Tibial nerve (tissue), 4 donors: ENCODE measurements at regions not wholly inside any gene's neighbourhood (a gene's known extent, or its start where the extent isn't known, plus 50 kb on each side); places are given as distances from the start of the nearest gene placed in this dataset.
"Not testable (repeated sequence)": the region's sequence is repeated elsewhere in the genome, so short reads cannot be mapped to it uniquely, and the experiment has no call there.

ENCODE experiments used
- DNase-seq, 2 donors: peaks; one replicate each; pipeline ENCODE4 v3.0.0-alpha.2; 2019; ENCODE audit warnings: low spot score in 2 of 2
- H3K27ac ChIP-seq, 4 donors: fragments of 200-600 bp; sonication (generic) in 3 of 4; one replicate each; pipeline ENCODE4 v1.5.1; 2017 to 2019; ENCODE audit warnings: mild to moderate bottlenecking in 1 of 4
- H3K27me3 ChIP-seq, 2 donors: fragments of 200-600 bp; sonication (generic) in 1 of 2; one replicate each; pipeline versions ENCODE4 v1.5.1 to v1.6.0; 2017 to 2019
- H3K36me3 ChIP-seq, 3 donors: fragments of 200-600 bp; sonication (generic); one replicate each; pipeline ENCODE4 v1.5.1; 2018 to 2019
- H3K4me1 ChIP-seq, 4 donors: fragments of 200-600 bp; sonication (generic) in 3 of 4; one replicate each; pipeline ENCODE4 v1.5.1; 2017 to 2019
- H3K4me3 ChIP-seq, 4 donors: fragments of 200-600 bp; sonication (generic) in 3 of 4; one replicate each; pipeline ENCODE4 v1.5.1; 2017 to 2019; ENCODE audit warnings: mild to moderate bottlenecking in 1 of 4, moderate library complexity in 1 of 4
- H3K9me3 ChIP-seq, 4 donors: fragments of 200-600 bp; sonication (generic) in 3 of 4; one replicate each; pipeline ENCODE4 v1.5.1; 2017 to 2019
- EP300 ChIP-seq, 2 donors: sonication (generic); formaldehyde crosslinking; IDR thresholded peaks; one replicate each; pipeline ENCODE4 v1.6.1; 2017; ENCODE audit warnings: antibody characterized with exemption in 2 of 2, mild to moderate bottlenecking in 1 of 2
- POLR2A ChIP-seq, 2 donors: fragments of 450-650 bp; IDR thresholded peaks; one replicate each; pipeline ENCODE4 v1.6.1; 2017; ENCODE audit warnings: antibody characterized with exemption in 2 of 2, mild to moderate bottlenecking in 2 of 2, moderate library complexity in 2 of 2
- WGBS, 2 donors: methylation state at CpG; one replicate each; pipeline ENCODE4 v1.1.5; 2018; 5-methylcytosine and 5-hydroxymethylcytosine counted together
- TF ChIP-seq, protein P1 (sequence below), 5 experiments: fragments of 200-600 bp in 3 of 5; fragments of 450-650 bp in 2 of 5; sonication (generic) in 3 of 5; IDR thresholded peaks; one replicate each; pipeline ENCODE4 v1.5.1; 2016 to 2019; ENCODE audit warnings: antibody characterized with exemption in 5 of 5, mild to moderate bottlenecking in 3 of 5, moderate library complexity in 2 of 5

GRCh38 chr7:14999331-14999730 lies 96.8 kb upstream of the DGKB start:
- H3K4me1 ChIP-seq, result no peaks in the 10 kb centered on the region
- H3K9me3 ChIP-seq, result no peaks in the 10 kb centered on the region
- DNase-seq, result no peak
- H3K4me3 ChIP-seq, result no peak overlapping the region
- H3K27me3 ChIP-seq, result no peaks in the 10 kb centered on the region
- no peak overlapping the region for H3K27ac ChIP-seq
- TF ChIP-seq, protein P1, sequence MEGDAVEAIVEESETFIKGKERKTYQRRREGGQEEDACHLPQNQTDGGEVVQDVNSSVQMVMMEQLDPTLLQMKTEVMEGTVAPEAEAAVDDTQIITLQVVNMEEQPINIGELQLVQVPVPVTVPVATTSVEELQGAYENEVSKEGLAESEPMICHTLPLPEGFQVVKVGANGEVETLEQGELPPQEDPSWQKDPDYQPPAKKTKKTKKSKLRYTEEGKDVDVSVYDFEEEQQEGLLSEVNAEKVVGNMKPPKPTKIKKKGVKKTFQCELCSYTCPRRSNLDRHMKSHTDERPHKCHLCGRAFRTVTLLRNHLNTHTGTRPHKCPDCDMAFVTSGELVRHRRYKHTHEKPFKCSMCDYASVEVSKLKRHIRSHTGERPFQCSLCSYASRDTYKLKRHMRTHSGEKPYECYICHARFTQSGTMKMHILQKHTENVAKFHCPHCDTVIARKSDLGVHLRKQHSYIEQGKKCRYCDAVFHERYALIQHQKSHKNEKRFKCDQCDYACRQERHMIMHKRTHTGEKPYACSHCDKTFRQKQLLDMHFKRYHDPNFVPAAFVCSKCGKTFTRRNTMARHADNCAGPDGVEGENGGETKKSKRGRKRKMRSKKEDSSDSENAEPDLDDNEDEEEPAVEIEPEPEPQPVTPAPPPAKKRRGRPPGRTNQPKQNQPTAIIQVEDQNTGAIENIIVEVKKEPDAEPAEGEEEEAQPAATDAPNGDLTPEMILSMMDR (IDR thresholded peaks at IDR 0.05), result no peak
- H3K36me3 ChIP-seq, result no peaks in the 10 kb centered on the region
- 75 to 90% methylated on average over 2 of the region's 2 CpGs for WGBS, 2 donors

DNA sequence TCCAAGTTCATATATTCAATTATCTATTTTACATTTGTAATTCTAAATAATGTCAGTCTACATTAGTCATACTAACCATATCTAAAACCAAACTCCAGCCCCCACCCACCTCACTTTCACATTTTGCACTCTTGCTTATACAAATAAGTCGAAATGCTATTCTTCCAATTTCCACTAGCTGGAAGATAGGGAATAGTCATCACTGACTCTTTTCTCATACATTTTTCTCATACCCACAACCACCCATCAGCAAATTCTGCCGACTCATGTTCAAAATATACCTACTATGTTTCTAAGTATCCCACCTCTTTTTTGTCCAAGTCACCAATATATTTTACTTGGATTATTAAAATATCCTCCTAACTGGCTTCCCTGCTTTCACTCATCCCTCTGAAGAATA lies 93.2 kb upstream of the DGKB start:
- no peaks in the 10 kb centered on the region for H3K9me3 ChIP-seq
- no peak for DNase-seq
- no peaks in the 10 kb centered on the region for H3K27me3 ChIP-seq
- no peak for TF ChIP-seq EP300 (IDR thresholded peaks at IDR 0.05)
- TF ChIP-seq, protein P1 (IDR thresholded peaks at IDR 0.05), result no peak
- TF ChIP-seq POLR2A (IDR thresholded peaks at IDR 0.05), result no peak
- H3K27ac ChIP-seq, result no peak overlapping the region
- H3K36me3 ChIP-seq, result no peaks in the 10 kb centered on the region
- WGBS, 2 donors, result 94 to 95% methylated on average over 2 of the region's 2 CpGs
- H3K4me1 ChIP-seq, result no peaks in the 10 kb centered on the region
- H3K4me3 ChIP-seq, result no peak overlapping the region

DNA sequence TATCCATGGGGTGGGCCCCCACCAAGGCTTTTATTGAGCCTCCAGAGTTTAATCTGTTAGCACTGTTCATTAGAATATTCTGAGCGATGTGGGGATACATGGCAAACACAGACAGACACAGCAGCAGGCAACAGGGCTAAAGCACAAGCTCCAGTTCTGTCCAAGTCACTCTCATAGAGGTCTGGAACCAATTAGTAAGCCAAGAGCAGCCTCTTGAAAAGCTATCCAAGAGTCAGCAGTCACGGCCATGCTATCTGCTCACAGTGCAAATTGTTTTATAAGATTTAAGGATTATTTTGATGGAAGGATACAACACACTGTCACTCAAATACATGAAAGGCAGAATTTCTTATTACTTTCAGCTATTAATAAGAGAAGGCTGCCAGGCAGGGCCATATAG lies 86.4 kb upstream of the DGKB start:
- H3K27me3 ChIP-seq, result no peaks in the 10 kb centered on the region
- no peaks in the 10 kb centered on the region for H3K4me1 ChIP-seq
- no peaks in the 10 kb centered on the region for H3K36me3 ChIP-seq
- H3K4me3 ChIP-seq, result no peak overlapping the region
- H3K27ac ChIP-seq, result no peak overlapping the region
- no peak for TF ChIP-seq POLR2A (IDR thresholded peaks at IDR 0.05)
- no peak for TF ChIP-seq EP300 (IDR thresholded peaks at IDR 0.05)
- no peak for DNase-seq
- WGBS, 2 donors, result 65 to 87% methylated on average over 2 of the region's 2 CpGs
- H3K9me3 ChIP-seq, result no peaks in the 10 kb centered on the region

DNA sequence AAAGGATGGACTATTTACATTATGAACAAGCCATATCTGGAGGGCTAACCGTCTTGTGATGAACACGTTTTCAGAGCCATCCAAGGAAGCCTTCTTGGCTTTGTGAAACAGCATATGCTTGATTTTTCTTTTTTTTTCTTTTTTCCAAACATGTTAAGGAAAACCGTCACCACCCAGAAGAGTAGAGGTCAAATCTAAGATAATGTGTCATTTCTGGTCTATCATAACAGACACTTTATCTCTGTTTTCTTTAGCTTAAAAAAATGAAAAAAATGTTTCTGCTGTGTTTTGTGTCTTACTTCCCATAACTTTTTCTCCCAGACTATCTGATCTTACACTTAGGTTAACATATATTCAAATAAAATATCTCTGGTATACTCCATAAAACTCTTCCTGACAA lies 76.1 kb upstream of the DGKB start:
- Histone ChIP-seq H3K27ac (no peak overlapping the region), H3K9me3 (peaks cover 0 to 3% (median 0%) of the 10 kb centered on the region in 4 donors), H3K4me3 (no peak overlapping the region), H3K36me3 (no peaks in the 10 kb centered on the region), H3K27me3 (no peaks in the 10 kb centered on the region), H3K4me1 (no peaks in the 10 kb centered on the region)
- 62 to 68% methylated on average over 3 of the region's 3 CpGs for WGBS, 2 donors
- no peak for DNase-seq
- TF ChIP-seq, protein P1 (IDR thresholded peaks at IDR 0.05), result no peak

GRCh38 chr7:14974688-14975087 lies 72.1 kb upstream of the DGKB start:
- H3K4me3 ChIP-seq, result no peak overlapping the region
- no peaks in the 10 kb centered on the region for H3K36me3 ChIP-seq
- H3K27ac ChIP-seq, result no peak overlapping the region
- H3K9me3 ChIP-seq, result no peaks in the 10 kb centered on the region
- DNase-seq, result no peak
- no peaks in the 10 kb centered on the region for H3K27me3 ChIP-seq
- H3K4me1 ChIP-seq, result no peaks in the 10 kb centered on the region
- 94 to 97% methylated on average over 5 of the region's 5 CpGs for WGBS, 2 donors
- TF ChIP-seq POLR2A (IDR thresholded peaks at IDR 0.05), result no peak
- TF ChIP-seq, protein P1 (IDR thresholded peaks at IDR 0.05), result no peak
- TF ChIP-seq EP300 (IDR thresholded peaks at IDR 0.05), result no peak

GRCh38 chr7:14973712-14974428 lies 71.3 kb upstream of the DGKB start:
- 57 to 64% methylated on average over 3 of the region's 3 CpGs for WGBS, 2 donors
- no peak for DNase-seq
- Histone ChIP-seq H3K27ac (no peak overlapping the region), H3K36me3 (no peaks in the 10 kb centered on the region), H3K4me1 (no peaks in the 10 kb centered on the region), H3K9me3 (no peaks in the 10 kb centered on the region), H3K27me3 (no peaks in the 10 kb centered on the region), H3K4me3 (no peak overlapping the region)
- TF ChIP-seq POLR2A (IDR thresholded peaks at IDR 0.05) (no peak), EP300 (IDR thresholded peaks at IDR 0.05) (no peak)
- TF ChIP-seq, protein P1 (IDR thresholded peaks at IDR 0.05), result no peak

DNA sequence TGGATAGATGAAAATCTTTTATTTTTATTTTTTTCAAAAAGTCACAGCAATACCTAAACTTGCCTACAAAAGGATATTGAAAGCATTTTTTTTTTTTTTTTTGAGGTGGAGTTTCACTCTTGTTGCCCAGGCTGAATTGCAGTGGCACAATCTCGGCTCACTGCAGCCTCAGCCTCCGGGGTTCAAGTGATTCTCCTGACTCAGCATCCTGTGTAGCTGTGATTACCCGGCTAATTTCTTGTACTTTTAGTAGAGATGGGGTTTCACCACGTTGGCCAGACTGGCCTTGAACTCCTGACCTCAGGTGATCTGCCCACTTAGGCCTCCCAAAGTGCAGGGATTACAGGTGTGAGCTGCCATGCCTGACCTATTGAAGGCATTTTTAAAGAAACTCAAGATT lies 69.1 kb upstream of the DGKB start:
- H3K36me3 ChIP-seq, H3K9me3 ChIP-seq, DNase-seq, H3K4me1 ChIP-seq, H3K4me3 ChIP-seq, H3K27me3 ChIP-seq, H3K27ac ChIP-seq: not testable (repeated sequence)
- 51 to 62% methylated on average over 4 of the region's 4 CpGs for WGBS, 2 donors

DNA sequence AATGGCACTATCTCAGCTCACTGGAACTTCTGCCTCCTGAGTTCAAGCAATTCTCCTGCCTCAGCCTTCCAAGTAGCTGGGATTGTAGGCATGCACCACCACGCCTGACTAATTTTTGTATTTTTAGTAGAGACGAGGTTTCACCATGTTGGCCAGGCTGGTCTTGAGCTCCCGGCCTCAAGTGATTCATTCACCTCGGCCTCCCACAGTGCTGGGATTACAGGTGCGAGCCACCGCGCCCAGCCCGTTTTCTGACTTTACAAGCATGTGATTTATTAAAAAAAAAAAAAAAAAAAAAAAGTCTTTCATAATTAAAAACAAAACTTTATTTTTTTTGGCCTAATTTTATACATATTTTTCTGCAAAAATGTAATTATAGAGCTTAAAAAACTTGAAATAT lies 64.8 kb upstream of the DGKB start:
- not testable (repeated sequence) for H3K36me3 ChIP-seq, H3K27ac ChIP-seq, H3K4me3 ChIP-seq, DNase-seq, H3K9me3 ChIP-seq, H3K4me1 ChIP-seq, H3K27me3 ChIP-seq
- WGBS, 2 donors, result 77 to 85% methylated on average over 8 of the region's 8 CpGs
